DMS153 treated with DMSO at 0.1 percent for 48 hours (cell line): ENCODE measurements at regions not wholly inside any gene's neighbourhood (a gene's known extent, or its start where the extent isn't known, plus 50 kb on each side); places are given as distances from the start of the nearest gene placed in this dataset.

Experiments used
- DNase-seq: peaks from one replicate; lab custom pipeline; 2025; ENCODE audit not compliant: unreplicated experiment; lab: John Stamatoyannopoulos, UW

DNA sequence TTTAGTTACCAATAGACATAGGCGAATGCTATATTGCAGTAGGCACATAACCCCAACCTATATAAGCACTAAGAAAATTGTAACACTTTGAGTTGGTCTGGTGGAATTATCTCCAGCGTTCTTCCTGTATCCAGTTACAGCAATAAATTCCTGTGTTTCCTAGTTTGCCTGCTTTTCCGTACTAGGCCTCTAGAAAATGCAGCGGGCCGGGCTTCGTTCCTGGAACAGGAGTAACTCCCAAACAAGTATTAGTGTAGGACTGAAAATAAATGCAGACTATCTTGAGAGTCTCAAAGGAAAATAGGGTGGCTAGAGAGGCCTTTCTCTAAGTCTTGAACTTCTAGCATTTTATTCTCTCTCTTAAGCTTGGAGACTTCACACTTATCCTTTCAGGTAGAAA, 159.8 kb downstream of the OR13H1 start:
- no peak for DNase-seq

DNA sequence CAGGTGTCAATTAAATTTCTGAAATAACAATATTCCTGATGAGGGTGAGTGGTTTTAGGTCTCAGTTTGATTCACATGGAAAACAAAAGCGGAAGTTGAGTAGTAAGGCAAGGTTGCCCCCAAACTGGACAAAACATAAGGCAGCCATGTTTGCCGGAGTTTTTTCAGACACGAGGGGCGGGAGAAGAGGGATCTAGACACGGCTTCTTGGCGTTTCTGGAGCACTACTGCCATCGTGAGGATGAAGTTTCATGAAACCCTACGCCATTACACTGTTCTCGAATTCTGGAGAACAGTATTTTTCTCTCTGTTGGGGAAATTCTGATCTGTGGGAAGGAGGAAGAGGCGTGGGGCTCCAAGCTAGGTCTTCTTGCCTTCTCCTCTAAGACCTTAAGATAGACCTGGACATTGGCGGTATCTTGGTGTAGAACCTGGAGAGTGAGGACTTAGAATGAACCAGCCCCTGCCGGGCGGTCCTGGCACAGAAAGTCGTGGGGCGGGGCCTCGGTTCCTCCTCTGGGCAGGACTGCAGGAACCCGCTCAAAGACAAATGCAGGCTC, 160.3 kb downstream of the OR13H1 start:
- DNase-seq = peak; percentile 23

- no peak for DNase-seq
These were observed 165.7 kb downstream of the OR13H1 start for GRCh38 chrX:131709553-131709952.

DNA sequence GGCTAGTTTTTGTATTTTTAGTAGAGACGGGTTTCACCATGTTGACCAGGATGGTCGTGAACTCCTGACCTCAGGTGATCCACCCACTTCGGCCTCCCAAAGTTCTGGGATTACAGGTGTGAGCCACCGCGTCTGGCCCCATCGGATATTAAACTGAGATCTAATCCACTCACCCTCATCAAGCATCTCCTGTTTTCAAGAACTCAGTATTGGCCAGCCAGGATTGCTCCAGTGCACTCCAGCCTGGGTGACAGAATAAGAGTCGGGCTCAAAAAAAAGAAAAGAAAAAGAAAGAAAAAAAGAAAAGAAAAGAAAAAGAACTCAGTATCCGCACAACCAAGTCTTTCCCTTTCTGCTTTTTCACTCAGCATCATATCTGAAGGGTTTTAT, 167.6 kb downstream of the OR13H1 start:
- DNase-seq = no peak

- no peak for DNase-seq
These were observed 179.8 kb downstream of the OR13H1 start for GRCh38 chrX:131723646-131724045.

DNA sequence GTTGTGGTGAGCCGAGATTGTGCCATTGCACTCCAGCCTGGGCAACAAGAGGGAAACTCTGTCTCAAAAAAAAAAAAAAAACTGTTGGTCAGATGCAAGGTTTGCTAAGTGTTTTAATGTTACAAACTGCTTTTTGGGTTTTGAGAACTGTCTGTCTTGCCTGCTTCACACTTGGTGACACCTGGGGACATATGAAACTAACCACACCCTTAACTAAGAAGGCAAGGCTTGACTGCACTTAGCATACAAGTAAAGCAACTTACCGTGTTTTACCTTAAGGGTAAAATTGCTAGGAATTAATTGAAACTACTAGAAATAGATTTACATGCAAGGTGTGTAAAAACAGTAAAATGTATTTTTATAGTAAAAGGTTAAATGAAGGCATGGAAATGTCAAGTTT, 180.4 kb downstream of the OR13H1 start:
- DNase-seq = no peak

DNA sequence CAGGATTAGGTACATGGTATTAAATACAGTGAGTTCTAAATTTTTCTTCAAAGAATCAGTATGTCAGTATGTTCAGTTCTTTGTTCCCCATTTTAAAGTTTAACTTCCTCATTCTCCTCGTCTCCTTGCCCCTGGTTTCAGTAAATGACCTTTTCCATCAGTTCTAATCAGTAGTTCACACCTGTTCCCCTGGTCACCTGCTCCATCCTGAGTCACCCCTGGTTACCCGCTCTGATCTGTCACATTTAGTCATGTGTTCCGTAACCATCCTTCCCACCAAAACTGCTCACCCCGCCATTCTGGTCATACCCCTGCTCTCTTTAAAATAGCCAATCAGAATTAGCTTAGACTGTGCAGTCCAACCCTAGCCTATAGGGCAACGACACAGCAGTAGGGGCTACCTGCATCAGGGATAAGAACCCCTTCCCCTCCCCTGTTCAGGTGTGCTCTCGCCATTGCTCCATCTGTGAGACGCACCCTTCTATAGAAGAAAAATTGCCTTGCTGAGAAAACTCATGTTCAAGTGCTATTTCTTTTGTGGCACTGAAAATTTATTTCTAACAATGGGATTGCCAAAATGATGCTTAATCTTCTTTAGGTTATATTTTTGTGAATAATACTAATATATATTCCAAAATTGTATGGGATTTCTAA, 181.3 kb downstream of the OR13H1 start:
- DNase-seq = no peak

DNA sequence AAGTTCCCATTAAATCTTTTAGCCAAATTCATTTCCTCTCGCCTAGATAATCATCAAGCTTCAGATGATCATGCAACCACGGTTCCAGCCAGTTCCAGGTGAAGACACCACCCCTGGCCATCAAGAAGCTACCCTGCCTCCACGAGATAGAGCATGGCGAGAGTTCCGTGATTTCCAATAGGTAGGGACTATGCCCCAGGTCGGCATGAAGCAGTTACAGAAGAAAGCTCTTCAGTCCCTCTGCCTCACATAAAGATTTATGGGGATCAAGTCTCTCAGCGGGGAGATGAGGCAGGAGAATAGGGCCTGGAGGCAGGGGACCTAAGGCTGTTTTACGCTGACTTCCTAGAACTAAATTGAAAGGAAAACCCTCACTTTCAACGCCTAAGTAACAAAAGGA, 183.9 kb downstream of the OR13H1 start:
- DNase-seq = no peak

- DNase-seq = no peak
These were observed 184.6 kb downstream of the OR13H1 start for GRCh38 chrX:131728295-131729145.

DNA sequence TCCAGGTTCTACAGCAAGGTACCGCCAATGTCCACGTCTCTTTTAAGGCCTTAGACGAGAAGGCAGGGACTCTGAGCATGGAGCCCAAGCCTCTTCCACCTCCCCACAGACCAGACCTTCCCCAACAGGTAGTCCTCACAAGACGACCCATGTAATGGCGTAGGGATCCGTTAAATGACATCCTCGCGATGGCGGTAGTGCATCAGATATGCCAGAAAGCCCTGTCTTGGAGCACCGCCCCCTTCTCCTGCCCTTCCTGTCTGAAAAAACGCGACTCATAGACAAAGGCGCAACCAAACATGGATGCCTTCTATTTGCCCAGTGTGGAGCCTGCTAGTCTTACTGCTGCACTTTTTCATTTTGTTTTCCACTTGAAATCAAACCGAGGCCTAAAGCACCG, 185.4 kb downstream of the OR13H1 start:
- no peak for DNase-seq

GRCh38 chrX:131734621-131735020, 190.7 kb downstream of the OR13H1 start:
- DNase-seq = no peak

DNA sequence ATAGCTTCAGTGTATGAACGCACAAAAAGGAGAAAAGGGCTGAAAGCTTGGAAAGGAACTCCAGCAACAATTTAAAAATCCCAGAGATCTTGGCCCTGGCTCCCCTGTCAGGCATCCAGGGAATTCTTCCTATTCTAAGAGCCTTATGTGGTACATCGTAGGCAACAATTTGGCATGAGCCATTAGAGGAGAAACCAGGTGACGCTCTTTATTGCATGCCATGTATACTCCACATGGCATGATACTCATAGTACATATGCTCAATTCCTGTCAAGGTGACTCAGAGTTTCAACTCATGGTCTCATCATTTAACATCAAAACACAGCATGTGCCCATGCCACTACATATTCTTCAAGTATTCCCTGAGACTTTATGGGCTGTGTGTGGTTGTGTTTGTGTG, 191.3 kb downstream of the OR13H1 start:
- DNase-seq = no peak

- DNase-seq = no peak
These were observed 195.9 kb downstream of the OR13H1 start for GRCh38 chrX:131739823-131740222.

GRCh38 chrX:131741103-131741581, 197.3 kb downstream of the OR13H1 start:
- DNase-seq = no peak

- DNase-seq = peak; percentile 12
These were observed 202.1 kb downstream of the OR13H1 start for GRCh38 chrX:131745942-131746489.

DNA sequence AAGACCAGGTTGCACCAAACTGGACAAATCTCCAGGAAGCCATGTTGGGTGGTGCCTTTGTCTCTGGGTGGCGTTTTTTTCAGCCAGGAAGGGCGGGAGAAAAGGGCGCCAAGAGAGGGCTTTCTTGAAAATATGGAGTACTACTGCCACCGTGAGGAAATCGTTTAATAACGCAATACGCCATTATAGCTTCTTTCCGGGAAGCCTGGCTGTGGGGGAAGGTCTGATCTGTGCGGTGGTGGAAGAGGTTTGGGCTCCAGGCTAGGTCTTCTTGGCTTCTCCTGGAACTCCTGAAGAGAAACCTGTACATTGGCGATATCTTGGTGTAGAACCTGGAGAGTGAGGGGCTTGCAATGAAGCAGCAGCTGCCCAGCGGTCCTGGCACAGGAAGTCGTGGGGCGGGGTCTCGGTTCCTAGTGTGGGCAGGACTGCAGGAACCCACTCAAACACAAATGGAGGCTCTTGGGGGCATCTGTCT, 202.7 kb downstream of the OR13H1 start:
- DNase-seq = peak; percentile 44

DNA sequence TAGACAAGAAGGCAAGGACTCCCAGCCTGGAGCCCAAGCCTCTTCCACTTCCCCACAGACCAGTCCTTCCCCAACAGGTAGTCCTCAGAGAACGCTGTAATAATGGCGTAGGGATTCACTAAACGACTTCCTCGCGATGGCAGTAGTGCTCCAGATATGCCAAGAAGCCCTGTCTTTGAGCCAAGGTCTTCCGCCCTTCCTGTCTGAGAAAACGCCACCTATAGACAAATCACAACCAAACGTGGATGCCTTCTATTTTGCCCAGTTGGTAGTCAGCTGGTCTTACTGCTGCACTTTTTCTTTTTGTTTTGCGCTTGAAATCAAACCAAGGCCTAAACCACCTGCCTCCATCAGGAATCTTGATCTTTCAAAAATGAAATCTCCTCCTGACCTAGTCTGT, 203.3 kb downstream of the OR13H1 start:
- peak; percentile 11 for DNase-seq

DNA sequence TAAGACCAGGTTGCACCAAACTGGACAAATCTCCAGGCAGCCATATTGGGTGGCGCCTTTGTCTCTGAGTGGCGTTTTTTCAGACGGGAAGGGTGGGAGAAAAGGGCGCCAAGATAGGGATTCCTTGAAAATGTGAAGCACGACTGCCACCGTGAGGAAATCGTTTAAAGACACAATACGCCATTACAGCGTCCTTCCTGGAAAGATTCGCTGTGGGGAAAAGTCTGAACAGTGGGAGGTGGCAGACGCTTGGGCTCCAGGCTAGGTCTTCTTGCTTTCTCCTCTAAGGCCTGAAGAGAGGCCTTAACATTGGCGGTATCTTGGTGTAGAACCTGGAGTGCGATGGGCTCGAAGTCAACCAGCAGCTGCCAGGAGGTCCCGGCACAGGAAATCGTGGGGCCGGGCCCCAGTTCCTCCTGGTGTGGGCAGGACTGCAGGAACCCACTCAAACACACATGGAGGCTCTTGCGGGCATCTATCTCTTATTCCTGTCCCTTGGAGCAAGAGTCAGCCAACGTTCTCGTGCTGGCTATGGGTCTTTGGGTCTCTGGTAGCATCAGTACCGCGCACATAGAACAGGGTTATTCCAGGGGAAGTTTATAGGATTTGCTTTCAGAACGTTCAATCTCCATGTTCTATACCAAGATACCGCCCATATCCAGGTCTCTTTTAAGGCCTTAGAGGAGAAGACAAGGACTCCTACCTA, 208.8 kb downstream of the OR13H1 start:
- DNase-seq = no peak

GRCh38 chrX:131762802-131763234, 218.9 kb downstream of the OR13H1 start:
- DNase-seq = no peak

- no peak for DNase-seq
These were observed 219.8 kb downstream of the OR13H1 start for GRCh38 chrX:131763674-131764073.

GRCh38 chrX:131764216-131764615, 220.3 kb downstream of the OR13H1 start:
- DNase-seq = no peak
